GM23338 (cell line): ENCODE measurements at regions not wholly inside any gene's neighbourhood (a gene's known extent, or its start where the extent isn't known, plus 50 kb on each side); places are given as distances from the start of the nearest gene placed in this dataset.

Experiments
- ATAC-seq: fragments of 200-7000 bp; cut with Tn5 transposase; 3 replicates; pipeline ENCODE4 v1.9.1; 2020
- DNase-seq: peaks from one replicate; pipeline ENCODE4 v3.0.0-alpha.2; 2015; ENCODE audit warnings: low spot score
- H2AFZ ChIP-seq: fragments of 200-600 bp; sonication (generic); 2 replicates; pipeline ENCODE4 v1.8.0; 2016; ENCODE audit warnings: antibody characterized with exemption, mild to moderate bottlenecking, moderate library complexity
- H3F3A ChIP-seq: fragments of 200-600 bp; sonication (generic); replicated peaks from 2 replicates; pipeline ENCODE4 v1.8.0; 2017; ENCODE audit warnings: antibody characterized with exemption, mixed run types, low read depth
- H3K27ac ChIP-seq: fragments of 200-600 bp; sonication (generic); 2 replicates; pipeline ENCODE4 v1.6.1; 2016; ENCODE audit warnings: low read depth
- H3K27me3 ChIP-seq: fragments of 200-600 bp; sonication (generic); 2 replicates; pipeline ENCODE4 v1.8.0; 2016; ENCODE audit warnings: mild to moderate bottlenecking, mixed run types, moderate library complexity; ENCODE audit not compliant: insufficient read depth
- H3K36me3 ChIP-seq: fragments of 200-600 bp; sonication (generic); 2 replicates; pipeline ENCODE4 v1.8.0; 2016; ENCODE audit warnings: mild to moderate bottlenecking; ENCODE audit not compliant: insufficient read depth
- H3K4me1 ChIP-seq: fragments of 200-600 bp; sonication (generic); 2 replicates; pipeline ENCODE4 v1.8.0; 2016; ENCODE audit warnings: mild to moderate bottlenecking, moderate library complexity; ENCODE audit not compliant: insufficient read depth
- H3K4me2 ChIP-seq: fragments of 200-600 bp; sonication (generic); 2 replicates; pipeline ENCODE4 v1.7.1; 2017; ENCODE audit warnings: mixed run types
- H3K4me3 ChIP-seq: fragments of 200-600 bp; sonication (generic); 2 replicates; pipeline ENCODE4 v1.6.1; 2016; ENCODE audit warnings: mixed run types
- H3K79me2 ChIP-seq: fragments of 200-600 bp; sonication (generic); replicated peaks from 2 replicates; pipeline ENCODE4 v1.8.0; 2017; ENCODE audit warnings: mild to moderate bottlenecking; ENCODE audit not compliant: insufficient read depth
- H3K9me2 ChIP-seq: fragments of 200-600 bp; sonication (generic); 2 replicates; pipeline ENCODE4 v1.8.0; 2017; ENCODE audit not compliant: insufficient read depth
- H4K20me1 ChIP-seq: fragments of 200-600 bp; sonication (generic); replicated peaks from 2 replicates; pipeline ENCODE4 v1.8.0; 2017; ENCODE audit warnings: mild to moderate bottlenecking; ENCODE audit not compliant: insufficient read depth
- H3K27ac Mint-ChIP-seq: 2 replicates; pipeline ENCODE4 v1.8.0; 2020; ENCODE audit warnings: inconsistent platforms, mild to moderate bottlenecking, moderate library complexity, mixed read lengths
- H3K27me3 Mint-ChIP-seq: 3 replicates; pipeline ENCODE4 v1.8.0; 2022; ENCODE audit warnings: low read depth, mild to moderate bottlenecking, moderate library complexity, mixed read lengths, inconsistent platforms; ENCODE audit not compliant: insufficient read depth, poor library complexity
- H3K36me3 Mint-ChIP-seq: 3 replicates; pipeline ENCODE4 v1.8.0; 2021; ENCODE audit warnings: low read depth, mild to moderate bottlenecking, inconsistent platforms, moderate library complexity, mixed read lengths
- H3K4me1 Mint-ChIP-seq: 3 replicates; pipeline ENCODE4 v1.8.0; 2020; ENCODE audit warnings: mild to moderate bottlenecking, inconsistent platforms, mixed read lengths
- H3K4me3 Mint-ChIP-seq: 3 replicates; pipeline ENCODE4 v1.8.0; 2021; ENCODE audit warnings: moderate library complexity, mild to moderate bottlenecking, inconsistent platforms, mixed read lengths
- H3K9me3 Mint-ChIP-seq: 3 replicates; pipeline ENCODE4 v1.8.0; 2020; ENCODE audit warnings: moderate library complexity, mild to moderate bottlenecking, inconsistent platforms, mixed read lengths
- CREB1 ChIP-seq: fragments of 250-450 bp; sonication (Bioruptor Pico); IDR thresholded peaks from 2 replicates; pipeline ENCODE4 v1.5.0; 2020; ENCODE audit warnings: low read depth, mild to moderate bottlenecking, moderate library complexity
- CTCF ChIP-seq, 2 experiments: fragments of 200-600 bp in 1 of 2; sonication (generic) in 1 of 2; conservative IDR thresholded peaks; 2 replicates each; pipeline versions ENCODE4 v1.5.1 to v1.6.1; 2016 to 2017; ENCODE audit warnings: antibody characterized with exemption in 2 of 2, low read depth in 2 of 2, mild to moderate bottlenecking in 2 of 2, moderate library complexity in 1 of 2
- EZH2 ChIP-seq: fragments of 200-600 bp; sonication (generic); IDR thresholded peaks from one replicate; pipeline ENCODE4 v1.8.0; 2017; ENCODE audit warnings: antibody characterized with exemption, mild to moderate bottlenecking, low read depth; ENCODE audit not compliant: unreplicated experiment
- STAT1 ChIP-seq: IDR thresholded peaks from one replicate; pipeline ENCODE4 v1.6.1; 2016; ENCODE audit warnings: antibody characterized with exemption; ENCODE audit not compliant: unreplicated experiment
- ZNF331 ChIP-seq: fragments of 250-450 bp; sonication (Bioruptor Pico); IDR thresholded peaks from 2 replicates; pipeline ENCODE4 v1.5.0; 2020; ENCODE audit warnings: low read depth, mild to moderate bottlenecking, moderate library complexity
- ZNF462 ChIP-seq: fragments of 250-450 bp; sonication (Bioruptor Pico); IDR thresholded peaks from 2 replicates; pipeline ENCODE4 v1.5.0; 2020; ENCODE audit warnings: mild to moderate bottlenecking, moderate library complexity
- TF ChIP-seq, protein P1 (sequence below): IDR thresholded peaks from 2 replicates; pipeline ENCODE4 v1.6.1; 2016; ENCODE audit warnings: antibody characterized with exemption
- TF ChIP-seq, protein P2 (sequence below): IDR thresholded peaks from one replicate; pipeline ENCODE4 v1.6.1; 2018; ENCODE audit warnings: antibody characterized with exemption; ENCODE audit not compliant: unreplicated experiment

DNA sequence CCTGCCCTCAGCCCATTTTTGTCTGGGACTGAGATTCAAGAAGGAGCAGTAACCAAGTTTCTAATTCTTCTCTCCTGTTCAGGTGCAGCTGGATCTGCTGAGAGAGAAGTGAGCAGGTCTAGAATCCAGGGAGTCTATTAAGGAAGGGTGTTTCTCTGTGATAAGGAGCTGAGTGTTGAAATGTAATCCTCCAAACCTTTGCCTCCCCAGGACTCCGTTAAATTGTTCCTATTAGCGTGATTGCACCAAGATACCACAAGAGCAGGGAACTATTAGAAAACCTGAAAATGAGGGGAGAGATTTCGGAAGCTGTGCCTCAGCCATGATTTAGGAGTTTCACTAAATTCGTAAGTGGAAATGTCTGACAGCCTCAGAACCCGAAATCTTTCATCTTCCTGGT is 192.6 kb downstream of the EBLN2 start:
- no peaks in the 10 kb centered on the region for H3K79me2 ChIP-seq
- no peak overlapping the region for H3K4me3 ChIP-seq
- TF ChIP-seq, protein P1, sequence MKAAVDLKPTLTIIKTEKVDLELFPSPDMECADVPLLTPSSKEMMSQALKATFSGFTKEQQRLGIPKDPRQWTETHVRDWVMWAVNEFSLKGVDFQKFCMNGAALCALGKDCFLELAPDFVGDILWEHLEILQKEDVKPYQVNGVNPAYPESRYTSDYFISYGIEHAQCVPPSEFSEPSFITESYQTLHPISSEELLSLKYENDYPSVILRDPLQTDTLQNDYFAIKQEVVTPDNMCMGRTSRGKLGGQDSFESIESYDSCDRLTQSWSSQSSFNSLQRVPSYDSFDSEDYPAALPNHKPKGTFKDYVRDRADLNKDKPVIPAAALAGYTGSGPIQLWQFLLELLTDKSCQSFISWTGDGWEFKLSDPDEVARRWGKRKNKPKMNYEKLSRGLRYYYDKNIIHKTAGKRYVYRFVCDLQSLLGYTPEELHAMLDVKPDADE = no peak
- TF ChIP-seq EZH2 (no peak), STAT1 (no peak), ZNF462 (CRISPR knock-in tag) (no peak), ZNF331 (CRISPR knock-in tag) (no peak), CREB1 (CRISPR knock-in tag) (no peak), CTCF (conservative IDR thresholded peaks at IDR 0.05; ENCODE audit: low read depth in 2 of 2) (no peak)
- TF ChIP-seq, protein P2, sequence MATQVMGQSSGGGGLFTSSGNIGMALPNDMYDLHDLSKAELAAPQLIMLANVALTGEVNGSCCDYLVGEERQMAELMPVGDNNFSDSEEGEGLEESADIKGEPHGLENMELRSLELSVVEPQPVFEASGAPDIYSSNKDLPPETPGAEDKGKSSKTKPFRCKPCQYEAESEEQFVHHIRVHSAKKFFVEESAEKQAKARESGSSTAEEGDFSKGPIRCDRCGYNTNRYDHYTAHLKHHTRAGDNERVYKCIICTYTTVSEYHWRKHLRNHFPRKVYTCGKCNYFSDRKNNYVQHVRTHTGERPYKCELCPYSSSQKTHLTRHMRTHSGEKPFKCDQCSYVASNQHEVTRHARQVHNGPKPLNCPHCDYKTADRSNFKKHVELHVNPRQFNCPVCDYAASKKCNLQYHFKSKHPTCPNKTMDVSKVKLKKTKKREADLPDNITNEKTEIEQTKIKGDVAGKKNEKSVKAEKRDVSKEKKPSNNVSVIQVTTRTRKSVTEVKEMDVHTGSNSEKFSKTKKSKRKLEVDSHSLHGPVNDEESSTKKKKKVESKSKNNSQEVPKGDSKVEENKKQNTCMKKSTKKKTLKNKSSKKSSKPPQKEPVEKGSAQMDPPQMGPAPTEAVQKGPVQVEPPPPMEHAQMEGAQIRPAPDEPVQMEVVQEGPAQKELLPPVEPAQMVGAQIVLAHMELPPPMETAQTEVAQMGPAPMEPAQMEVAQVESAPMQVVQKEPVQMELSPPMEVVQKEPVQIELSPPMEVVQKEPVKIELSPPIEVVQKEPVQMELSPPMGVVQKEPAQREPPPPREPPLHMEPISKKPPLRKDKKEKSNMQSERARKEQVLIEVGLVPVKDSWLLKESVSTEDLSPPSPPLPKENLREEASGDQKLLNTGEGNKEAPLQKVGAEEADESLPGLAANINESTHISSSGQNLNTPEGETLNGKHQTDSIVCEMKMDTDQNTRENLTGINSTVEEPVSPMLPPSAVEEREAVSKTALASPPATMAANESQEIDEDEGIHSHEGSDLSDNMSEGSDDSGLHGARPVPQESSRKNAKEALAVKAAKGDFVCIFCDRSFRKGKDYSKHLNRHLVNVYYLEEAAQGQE = no peak
- DNase-seq (no peak), ATAC-seq (no peak)
- H3K27me3 Mint-ChIP-seq = peaks cover 4% of the 10 kb centered on the region
- H3K9me2 ChIP-seq = no peaks in the 10 kb centered on the region
- no peak overlapping the region for H3K4me2 ChIP-seq
- peaks cover 5% of the 10 kb centered on the region for H3K4me1 ChIP-seq
- no peak overlapping the region for H3K27ac Mint-ChIP-seq
- no peaks in the 10 kb centered on the region for H3K27me3 ChIP-seq
- no peaks in the 10 kb centered on the region for H3K36me3 Mint-ChIP-seq
- H3F3A ChIP-seq = no peaks in the 10 kb centered on the region
- H3K9me3 Mint-ChIP-seq = no peaks in the 10 kb centered on the region
- H3K4me1 Mint-ChIP-seq = peaks cover 7% of the 10 kb centered on the region
- H2AFZ ChIP-seq = peak overlapping the region; percentile 12; the same call in 1 of the 2 replicates
- no peaks in the 10 kb centered on the region for H3K36me3 ChIP-seq
- H4K20me1 ChIP-seq = no peaks in the 10 kb centered on the region
- H3K4me3 Mint-ChIP-seq = no peak overlapping the region
- H3K27ac ChIP-seq = no peak overlapping the region
